HG03135 (cell line): ENCODE measurements at regions not wholly inside any gene's neighbourhood (a gene's known extent, or its start where the extent isn't known, plus 50 kb on each side); places are given as distances from the start of the nearest gene placed in this dataset.

Experiments used
- ATAC-seq: cut with Tn5 transposase; IDR thresholded peaks from one replicate; pipeline ENCODE4 v1.9.1; 2021; ENCODE audit warnings: mild to moderate bottlenecking, moderate library complexity; ENCODE audit not compliant: unreplicated experiment

DNA sequence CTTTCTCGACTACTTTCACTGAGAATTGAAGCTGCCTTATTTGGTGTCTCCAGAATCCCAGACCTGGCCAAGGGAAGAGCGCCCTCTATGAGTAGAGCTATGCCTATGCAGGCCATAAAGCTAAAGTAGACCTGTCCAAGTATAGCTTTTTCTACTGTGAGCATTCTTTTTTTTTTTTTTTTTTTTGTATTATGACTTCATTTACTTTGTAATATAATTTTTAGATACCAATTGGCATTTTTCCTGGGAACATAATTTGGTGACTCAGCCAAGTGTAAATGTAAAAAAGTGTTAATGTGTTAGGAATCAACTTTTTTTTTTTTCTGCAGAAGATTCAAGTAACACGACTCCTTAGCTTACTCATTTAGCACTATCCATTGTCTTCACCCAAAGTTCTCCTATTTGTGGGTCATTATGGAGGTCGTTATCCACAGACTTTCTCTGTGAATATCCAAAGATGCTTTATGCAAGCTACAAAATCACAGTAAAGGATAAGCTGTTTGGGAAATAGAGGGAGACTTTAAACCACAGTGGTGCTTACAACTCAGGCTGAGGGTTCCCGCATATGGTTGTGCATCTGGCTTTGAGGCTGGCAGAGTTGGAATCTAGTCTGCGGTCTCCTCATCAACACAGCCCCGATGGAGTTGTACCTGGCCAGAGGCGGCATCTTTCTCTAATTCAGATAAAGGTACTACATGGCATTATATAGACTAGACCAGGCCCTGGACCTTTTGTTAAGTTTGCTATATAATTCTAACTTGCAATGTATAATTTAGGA, 1040.2 kb upstream of the SORCS1 start:
- ATAC-seq: no peak

DNA sequence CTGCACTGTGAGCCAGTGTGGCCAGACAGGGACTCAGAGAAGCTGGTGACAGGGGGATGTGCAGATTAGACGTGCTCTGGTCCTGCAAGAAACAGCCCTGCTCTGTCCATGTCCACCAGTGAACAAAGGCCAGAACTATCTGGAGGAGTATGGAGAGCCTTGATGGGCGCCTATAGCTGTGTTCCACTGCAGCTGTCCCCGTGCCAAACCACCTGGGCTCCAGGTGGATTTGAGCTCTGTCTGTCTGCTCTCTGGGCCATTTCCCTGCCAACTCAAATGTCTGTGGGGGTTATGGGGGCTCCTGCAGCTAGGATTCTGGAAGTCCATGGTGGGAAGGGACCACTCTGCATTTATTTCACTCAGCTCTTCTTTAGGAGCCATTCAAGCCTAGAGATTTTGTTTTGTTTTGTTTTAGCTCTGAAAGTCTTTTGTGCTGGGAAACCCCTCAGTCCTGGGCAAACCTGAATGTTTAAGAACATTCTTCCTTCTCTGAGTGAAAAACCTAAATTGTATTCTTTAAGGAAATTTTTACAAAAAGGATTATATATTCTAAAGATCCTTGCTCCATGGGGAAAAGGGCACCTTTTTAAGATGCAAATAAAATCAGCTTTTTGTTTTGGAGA, 1039.5 kb upstream of the SORCS1 start:
- ATAC-seq: no peak

DNA sequence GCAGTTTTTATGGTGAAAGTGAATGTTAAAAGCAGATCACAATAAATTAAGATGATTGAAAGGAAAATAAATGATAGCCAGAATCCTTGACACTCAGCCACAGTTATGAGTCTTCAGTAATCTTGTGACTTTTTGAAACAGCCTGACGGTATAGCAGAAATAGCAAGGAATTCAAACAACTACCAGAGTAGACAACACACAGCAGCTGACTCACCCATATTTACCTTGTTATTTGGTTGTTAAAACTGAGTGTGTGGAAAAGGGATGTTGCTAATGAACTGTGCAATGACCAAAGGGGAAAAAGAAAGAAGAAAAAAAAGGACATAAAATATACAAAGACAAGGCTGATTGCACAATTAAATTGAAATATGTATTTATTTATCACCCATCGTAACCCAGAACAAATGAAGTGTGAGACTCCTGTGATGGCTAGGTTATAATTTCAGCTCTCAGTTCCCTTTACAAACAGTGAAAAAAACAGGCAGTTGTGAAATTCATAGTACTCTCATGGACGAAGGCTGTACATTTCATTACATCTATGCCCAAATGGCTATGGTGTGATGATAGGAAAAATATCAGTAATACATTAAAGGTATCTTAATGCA, 1023.0 kb upstream of the SORCS1 start:
- no peak for ATAC-seq

DNA sequence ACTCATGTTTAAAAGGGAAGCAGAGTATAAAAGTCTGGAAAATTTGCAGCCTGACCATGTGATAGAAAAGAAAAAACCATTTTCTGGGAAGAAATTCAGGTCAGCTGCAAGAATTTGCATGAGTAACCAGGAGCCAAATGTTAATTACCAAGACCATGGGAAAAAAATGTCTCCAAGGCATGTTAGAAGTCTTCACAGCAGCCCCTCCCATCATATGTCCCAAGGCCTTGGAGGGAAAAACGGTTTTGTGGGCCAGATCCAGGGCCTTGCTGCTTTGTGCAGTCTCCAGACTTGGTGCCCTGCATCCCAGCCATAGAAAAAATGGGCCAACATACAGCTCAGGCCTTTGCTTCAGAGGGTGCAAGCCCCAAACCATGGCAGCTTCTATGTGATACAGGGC, 1019.6 kb upstream of the SORCS1 start:
- no peak for ATAC-seq

DNA sequence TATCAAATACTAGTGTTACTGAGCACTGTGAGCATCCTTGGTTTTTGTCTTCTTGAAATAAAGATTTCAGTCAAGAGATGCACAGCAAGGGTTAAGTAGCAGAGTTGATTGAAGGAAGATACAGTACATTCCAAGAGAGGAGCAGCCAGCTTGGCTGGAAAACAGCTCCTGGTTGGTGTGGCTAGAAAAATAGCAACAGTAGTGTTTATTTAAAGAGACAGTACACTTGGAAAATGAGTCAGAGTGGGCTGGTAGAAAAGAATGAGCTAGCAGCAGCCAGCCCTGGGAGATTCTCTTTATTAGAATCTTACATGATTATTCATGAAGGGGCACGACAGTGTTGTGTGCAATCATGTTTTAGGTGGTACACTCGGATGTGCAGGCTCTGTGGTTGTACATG, 1016.4 kb upstream of the SORCS1 start:
- no peak for ATAC-seq

DNA sequence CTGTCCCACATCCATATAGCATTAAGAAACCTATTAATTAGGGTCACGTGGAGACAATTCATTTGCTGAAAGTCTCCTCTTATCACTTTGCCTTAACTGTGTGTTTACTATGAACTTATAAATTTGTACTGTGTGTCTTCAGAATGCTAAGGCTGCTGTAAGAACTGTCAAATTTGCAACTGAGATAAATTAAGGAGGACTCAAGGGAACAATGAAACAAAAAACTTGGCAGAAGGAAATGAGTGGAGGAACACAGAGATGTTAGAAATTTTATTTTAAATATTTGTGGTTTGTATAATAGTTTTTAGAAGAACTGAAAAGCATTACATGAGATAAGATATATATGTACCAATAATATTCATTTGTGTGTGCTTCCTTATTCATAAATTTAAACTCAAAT, 1005.3 kb upstream of the SORCS1 start:
- ATAC-seq: no peak

DNA sequence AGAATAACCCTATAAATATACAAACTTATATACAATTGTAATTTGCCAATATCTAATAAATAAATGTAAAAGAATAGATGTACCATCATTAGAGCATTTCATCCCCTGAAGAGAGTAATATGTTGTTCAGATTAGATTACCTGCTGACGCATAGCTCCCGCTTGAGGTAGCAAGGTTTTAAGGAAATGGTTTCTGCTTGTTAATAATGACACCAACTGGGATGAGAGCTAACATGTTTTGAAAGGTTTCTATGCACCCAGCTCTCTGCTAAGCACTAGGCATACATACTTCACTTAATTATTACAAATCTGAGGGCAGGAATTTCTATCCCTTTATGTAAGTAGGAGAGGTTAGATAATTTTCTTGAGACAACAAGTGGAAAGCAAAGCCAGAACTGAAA, 1003.3 kb upstream of the SORCS1 start:
- no peak for ATAC-seq

DNA sequence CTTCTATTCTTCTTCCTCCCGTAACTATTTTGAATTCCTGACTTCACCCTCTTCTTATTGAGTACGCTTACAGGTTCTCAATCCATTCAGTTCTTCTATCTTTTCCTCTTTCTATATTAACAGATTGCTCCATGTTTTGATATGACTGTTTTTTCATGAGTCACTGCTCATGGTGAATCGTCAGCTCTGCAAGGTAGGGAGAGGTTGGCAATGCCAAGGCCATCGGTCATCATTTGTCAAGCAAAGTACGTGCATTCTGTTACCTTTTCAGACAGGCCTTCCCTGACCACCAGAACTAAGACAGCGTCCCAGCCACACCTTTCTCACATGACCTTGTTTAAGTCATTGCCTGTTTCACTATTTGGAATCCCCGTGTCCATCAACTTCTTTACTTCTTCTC, 1001.9 kb upstream of the SORCS1 start:
- ATAC-seq: no peak

DNA sequence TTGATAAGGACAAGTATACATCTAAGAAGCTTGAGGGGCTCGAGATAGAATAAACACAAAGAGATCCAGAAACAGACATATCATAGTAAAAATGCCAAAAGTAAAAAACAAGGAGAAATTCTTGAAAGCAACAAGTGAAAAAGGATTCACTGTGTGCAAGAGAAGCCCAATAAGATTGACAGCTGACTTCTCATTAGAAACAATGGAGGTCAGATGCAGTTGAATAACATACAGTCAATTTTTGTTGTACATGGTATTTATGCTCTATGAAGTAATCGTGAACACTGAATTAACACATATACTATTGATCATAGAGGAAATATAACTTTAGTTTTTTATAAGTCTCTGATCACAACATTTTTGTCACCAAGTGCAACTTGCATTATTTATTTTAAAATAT, 982.8 kb upstream of the SORCS1 start:
- ATAC-seq: no peak

DNA sequence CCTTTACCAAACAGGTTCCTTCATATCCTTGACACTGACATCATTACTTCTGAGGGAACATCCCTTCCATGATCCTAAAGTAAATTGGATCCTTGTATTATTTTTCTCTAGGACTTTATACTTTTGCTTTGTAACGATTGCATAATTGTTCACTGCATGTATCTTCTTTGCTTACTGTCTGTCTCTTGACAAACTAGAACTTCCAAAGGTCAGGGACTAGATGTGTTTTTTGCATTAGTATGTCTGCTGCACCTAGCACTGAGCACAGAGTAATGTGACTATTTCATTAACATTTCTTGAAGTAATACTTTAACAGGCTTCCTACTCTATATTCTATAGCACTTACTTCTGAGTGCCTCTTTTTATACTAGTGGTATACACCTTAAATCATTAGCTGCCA, 976.6 kb upstream of the SORCS1 start:
- ATAC-seq: no peak

DNA sequence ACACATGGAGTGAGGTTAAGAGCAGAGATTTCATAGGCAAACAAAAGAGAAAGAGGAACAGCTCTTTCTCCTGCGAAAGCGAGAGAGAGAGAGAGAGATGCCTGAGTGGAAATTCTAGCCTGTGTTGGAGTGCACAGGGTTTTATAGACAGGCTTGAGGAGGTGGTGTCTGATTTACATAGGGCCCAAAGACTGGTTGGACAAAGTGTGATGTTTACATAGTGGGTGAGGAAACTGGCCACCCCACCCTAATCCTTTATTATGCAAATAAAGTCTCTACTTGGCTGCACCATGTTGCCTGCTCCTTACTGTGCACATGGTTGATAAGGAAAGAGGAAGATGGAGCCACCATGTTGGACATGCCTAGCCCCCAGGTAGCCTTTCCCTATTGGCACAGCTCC, 967.8 kb upstream of the SORCS1 start:
- ATAC-seq: no peak

DNA sequence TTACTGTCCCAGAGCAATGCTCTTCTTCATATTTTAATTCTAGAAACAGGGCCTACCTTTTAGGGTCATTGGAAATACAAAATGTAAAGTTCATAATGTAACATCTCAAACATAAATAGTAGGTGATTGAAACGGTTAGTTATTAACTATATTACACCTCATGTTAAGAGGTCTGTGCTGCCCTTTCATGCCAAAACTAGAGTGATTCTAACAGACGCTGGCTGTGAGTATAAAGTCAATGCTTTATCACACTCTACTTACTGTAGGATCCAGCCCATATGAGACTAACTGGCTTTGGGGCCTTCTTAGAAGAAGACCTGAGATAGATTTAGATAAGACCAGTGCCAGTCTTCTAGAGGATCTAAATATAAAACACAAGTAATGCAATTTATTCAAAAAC, 966.1 kb upstream of the SORCS1 start:
- no peak for ATAC-seq

DNA sequence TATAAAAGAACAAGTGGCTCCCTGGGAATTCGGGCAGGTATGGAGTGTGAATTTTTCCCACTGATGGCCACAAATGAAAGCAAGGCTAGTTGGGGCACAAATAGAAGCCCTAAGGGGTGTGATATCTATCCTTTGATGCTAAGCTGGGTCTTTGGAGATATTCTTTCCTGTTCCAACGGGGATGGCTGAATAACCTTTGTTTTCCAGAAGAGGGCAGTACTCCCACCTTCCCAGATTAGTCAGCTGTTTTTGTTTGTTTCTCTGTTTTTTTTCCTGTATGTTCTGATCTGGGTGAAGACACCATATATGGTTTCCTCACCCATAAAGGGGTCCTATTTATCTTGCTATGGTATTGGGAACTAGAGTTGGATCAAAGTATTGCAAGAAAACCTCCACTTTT, 947.7 kb upstream of the SORCS1 start:
- ATAC-seq: no peak

DNA sequence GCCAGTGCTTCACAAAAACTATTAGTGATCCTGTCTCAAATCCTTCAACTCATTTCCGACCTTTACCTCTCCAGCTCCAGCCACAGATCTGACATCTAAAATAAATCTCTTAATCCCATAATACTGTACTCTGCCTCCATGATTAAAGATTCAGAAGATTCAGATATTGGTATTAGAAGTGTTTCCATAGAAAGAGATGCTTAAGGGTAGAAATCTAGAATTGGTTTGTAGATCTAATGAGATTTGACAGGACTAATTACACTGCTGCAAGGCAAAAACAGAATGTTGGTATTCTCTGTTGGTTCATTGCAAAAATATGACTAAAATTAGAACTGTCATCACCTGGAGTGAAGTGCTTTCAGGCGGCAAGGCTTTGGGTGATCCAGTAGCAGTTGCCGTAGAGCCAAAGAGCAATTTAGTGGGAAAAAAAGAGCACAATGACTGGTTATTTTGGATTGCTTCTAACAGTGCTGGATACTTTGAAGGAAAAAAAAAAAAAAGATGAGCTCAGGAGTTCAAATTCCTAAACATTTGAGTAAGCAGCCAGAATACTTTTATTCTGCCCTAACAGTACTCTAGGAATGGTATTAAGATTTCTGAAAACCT, 940.1 kb upstream of the SORCS1 start:
- ATAC-seq: no peak

DNA sequence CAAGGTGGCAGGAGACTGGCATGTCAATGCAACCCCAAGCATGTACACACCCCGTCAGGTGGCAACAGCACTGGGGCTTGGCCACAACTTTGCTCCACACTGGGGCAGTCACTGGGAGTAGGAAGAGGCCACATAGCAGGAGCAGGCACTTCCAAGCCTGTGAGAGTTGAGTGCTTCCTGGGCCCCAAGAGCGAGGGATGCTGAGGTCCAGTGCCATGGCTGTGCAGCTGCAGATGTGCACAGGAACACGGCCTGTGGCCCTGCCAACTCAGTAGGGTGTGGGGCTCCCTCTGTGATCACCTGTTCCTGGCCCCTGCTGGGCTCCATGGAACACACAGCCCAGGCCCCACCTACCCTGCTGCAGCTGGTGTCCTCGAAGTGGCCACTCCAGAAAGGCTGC, 932.8 kb upstream of the SORCS1 start:
- ATAC-seq: no peak

DNA sequence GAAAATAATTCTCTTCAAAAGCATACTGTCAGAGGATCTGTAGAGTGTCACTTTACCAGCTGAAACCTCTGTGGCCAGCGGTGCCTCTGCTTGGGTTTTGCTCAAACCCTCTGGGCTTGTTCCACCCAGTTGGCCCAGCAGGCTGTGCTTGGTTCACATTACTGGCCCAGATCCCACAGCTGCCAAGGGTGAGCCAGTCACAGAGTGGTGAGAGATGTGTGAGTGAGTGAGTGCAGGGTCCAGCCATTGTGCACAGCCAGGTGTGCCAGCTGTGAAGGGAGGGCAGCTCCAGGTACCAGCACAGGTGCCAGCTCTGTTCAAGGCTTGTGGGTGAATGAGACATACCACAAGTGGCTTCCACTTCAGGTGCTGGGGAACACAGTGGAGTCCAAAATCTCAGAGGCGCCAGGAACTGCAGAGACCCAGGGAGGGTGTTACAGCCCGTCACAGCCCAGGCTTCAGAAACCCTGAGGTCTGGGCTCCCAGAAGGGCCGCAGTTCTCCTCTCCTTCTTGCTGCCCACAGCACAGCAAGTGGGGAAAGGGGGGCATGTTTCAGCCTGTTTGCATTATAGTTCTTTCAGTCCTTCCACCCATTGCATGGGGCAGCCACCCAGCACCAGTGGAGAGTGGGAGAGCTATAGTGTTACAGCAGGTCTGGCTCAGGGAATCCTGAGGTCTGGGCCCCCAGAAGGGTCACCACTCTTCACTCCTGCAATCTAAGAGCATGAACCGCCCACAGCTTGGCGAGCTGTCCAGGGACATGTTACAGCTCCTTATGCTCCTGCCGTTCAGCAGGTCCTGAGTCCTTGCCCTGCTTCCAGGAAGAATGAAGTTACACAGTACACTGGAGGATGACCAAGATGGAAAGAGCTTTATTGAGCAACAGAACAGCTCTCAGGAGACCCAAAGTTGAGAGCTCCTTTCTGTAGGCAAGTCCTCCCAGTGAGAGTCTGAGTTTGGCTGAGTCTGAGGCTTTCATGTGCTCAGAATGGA, 931.7 kb upstream of the SORCS1 start:
- ATAC-seq: no peak

DNA sequence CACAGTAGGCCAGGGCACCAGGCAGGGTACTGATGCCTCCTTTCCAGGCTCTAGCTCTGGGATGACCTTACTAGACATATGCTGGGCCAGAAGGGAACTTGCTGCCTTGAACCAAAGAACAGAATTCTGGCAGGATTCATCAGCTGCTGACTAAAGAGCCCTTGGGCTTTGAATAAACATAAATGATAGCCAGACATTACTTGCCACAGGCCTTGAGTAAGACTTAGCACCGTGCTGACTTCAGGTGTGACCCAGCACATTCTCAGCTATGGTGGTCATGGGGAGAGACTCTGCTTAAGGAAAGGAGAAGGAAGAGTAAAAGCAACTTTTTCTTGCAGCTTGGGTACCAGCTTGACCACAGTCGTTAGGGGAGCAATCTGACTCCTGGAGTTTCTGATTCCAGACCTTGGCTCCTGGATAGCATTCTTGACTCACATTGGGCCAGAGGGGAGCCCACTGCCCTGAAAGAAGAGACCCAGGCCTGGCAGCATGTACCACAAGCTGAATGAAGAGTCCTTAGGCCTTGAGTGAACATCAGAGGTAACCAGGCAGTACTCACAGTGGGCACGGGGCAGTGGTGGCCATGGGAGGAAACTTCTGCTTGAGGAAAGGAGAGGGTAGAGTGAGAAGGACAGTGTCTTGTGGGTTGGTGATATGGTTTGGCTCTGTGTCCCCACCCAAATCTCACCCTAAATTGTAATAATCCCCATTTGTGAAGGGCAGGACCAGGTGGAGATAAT, 926.1 kb upstream of the SORCS1 start:
- no peak for ATAC-seq

DNA sequence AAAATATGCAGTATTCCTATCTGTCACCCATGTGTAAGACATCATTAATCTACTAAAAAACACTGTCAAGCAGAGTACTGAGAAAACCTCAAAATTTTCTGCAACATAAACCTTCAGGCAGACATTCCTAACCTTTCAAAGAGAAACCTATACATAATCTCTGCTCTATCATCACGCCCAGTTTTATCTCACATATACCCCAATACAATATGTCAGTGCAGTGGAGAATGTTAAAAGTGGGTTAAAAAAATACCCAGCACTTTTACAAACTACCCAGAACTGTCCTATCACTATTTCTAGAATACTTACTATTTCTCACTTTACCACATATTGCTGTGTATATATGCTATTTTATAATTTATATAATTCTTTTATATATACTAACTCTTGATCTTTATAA, 922.0 kb upstream of the SORCS1 start:
- no peak for ATAC-seq

DNA sequence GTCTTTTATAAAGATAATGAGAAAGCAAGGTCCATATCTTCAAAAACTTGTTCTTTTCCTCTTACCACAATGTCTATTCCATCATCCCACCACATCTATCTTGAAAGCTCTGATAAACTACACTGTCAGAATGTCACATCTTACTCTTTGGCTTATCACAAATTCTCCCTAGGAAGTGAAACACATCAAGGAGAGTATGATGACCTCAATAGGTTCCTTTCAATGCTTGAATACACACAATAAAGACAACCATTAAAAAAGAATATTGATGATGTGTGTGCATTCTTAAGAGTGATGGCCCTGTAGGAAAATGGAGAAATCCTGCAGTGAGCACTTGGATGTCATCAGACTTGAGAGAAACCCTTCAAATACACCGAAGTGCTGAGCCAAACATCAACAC, 918.1 kb upstream of the SORCS1 start:
- no peak for ATAC-seq

DNA sequence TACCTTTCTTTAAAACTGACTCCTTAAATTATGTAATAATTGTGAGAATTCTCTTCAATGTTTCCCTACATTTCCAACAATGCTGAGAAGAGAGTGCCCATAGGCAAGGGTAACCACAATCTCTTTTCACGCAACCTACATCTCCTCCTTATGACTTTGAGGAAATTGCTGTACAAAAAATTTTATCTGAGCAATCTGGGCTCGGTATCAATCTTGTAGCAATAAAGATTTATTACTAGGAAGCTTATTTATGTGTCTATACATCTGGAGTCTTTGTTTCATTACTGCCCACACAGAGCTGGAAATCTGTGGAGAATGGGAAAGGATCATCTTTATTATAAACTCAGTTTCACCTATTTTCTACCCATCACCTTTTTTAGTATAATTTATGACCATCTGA, 913.8 kb upstream of the SORCS1 start:
- no peak for ATAC-seq
